ENCODE measurements at regions not wholly inside any gene's neighbourhood (a gene's known extent, or its start where the extent isn't known, plus 50 kb on each side); places are given as distances from the start of the nearest gene placed in this dataset.
"Not testable (repeated sequence)": the region's sequence is repeated elsewhere in the genome, so short reads cannot be mapped to it uniquely, and the experiment has no call there.

DNA sequence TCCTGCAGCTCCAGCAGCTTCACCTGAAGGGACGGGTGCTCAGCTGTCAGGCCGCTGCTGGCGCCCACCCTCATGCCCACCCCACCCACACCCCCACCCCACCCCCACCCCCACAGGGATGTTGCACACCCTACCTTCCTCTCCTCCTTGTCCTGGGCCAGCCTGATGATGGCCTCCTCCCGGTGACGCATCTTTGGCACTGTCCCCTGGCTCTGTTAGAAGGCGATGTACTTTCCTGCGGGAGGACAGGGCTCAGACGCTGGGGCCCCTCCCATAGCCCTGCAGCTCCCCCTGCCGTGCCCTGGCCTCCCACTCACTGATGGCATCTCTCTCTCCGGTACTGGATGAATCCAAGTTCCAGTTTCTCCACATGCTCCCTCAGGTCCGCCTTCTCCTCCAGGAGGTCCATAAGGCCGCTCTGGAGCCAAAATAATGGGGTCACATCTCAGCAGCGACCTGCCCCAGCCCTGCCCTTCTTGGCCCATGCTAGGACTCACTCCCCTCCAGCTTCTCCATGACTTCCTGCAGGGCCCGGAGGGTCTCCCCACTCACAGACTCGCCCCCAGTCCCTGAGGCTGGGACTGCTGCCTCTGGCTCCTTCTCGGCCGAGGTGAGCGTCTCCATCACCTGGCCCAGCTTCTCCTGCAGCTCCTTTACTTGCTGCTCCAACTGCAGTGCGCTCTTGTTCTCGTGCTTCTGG lies 55.2 kb downstream of the GOLGA8B start:
- H3K4ac ChIP-seq (replicated peaks; ENCODE audit: insufficient read length, low read depth, low read length); H3K27ac ChIP-seq (ENCODE audit: low read depth, low read length); H3K18ac ChIP-seq (ENCODE audit: extremely low read depth, low read length); H3K4me1 ChIP-seq (replicated peaks in 1 of 4; ENCODE audit: control insufficient read depth in 3 of 4, insufficient read depth in 4 of 4, low read length in 3 of 4); H4K20me1 ChIP-seq (replicated peaks in 1 of 2; ENCODE audit: control insufficient read depth in 1 of 2, insufficient read depth in 2 of 2, low read length in 2 of 2); H2BK15ac ChIP-seq (ENCODE audit: low read length); H3K56ac ChIP-seq (replicated peaks; ENCODE audit: insufficient read length, low read depth, low read length); H3K23me2 ChIP-seq (ENCODE audit: low read depth, low read length); H2BK5ac ChIP-seq (ENCODE audit: low read depth, low read length); H2BK120ac ChIP-seq (replicated peaks; ENCODE audit: low read depth, low read length); H2BK20ac ChIP-seq (ENCODE audit: low read length); H3K27me3 ChIP-seq (replicated peaks in 1 of 4; ENCODE audit: control insufficient read depth in 3 of 4, extremely low read depth in 1 of 4, insufficient read depth in 3 of 4, low read length in 3 of 4); H3K4me2 ChIP-seq (ENCODE audit: insufficient read depth in 1 of 2, low read depth in 2 of 2, low read length in 2 of 2); CTCF ChIA-PET (ENCODE audit: partially characterized antibody); H3K36me3 ChIP-seq (ENCODE audit: control insufficient read depth in 2 of 4, insufficient read depth in 4 of 4, low read length in 3 of 4); H3K79me2 ChIP-seq (ENCODE audit: control insufficient read depth in 1 of 2, insufficient read depth in 2 of 2, low read length in 2 of 2); H3K79me1 ChIP-seq (ENCODE audit: low read depth, low read length); H3K14ac ChIP-seq (ENCODE audit: insufficient read length); H4K8ac ChIP-seq (ENCODE audit: extremely low read depth, insufficient read depth, low read length); POLR2A ChIA-PET (ENCODE audit: partially characterized antibody); DNase-seq (ENCODE audit: low read depth in 1 of 2, low spot score in 2 of 2); H2AK5ac ChIP-seq (ENCODE audit: low read depth, low read length); H2AFZ ChIP-seq (ENCODE audit: low read length); H3K4me3 ChIP-seq (ENCODE audit: extremely low read depth in 1 of 4, insufficient read depth in 2 of 4, low read depth in 3 of 4, low read length in 4 of 4); H2BK12ac ChIP-seq (ENCODE audit: low read depth, low read length); H4K5ac ChIP-seq (ENCODE audit: insufficient read length, low read depth, low read length); FAIRE-seq; H3K9me3 ChIP-seq (ENCODE audit: insufficient read depth in 2 of 2, low read depth in 1 of 2, low read length in 1 of 2); H3K9ac ChIP-seq (replicated peaks in 1 of 4; ENCODE audit: extremely low read depth in 1 of 4, low read depth in 3 of 4, low read length in 3 of 4); H3K23ac ChIP-seq (ENCODE audit: insufficient read length); H4K91ac ChIP-seq (replicated peaks; ENCODE audit: insufficient read length, low read length): not testable (repeated sequence)
- no CpG with 5 or more reads among the region's 20 CpGs for WGBS, 2 experiments (ENCODE audit: extremely low coverage in 1 of 2, insufficient coverage in 1 of 2, insufficient read length in 1 of 2, insufficient replicate concordance in 2 of 2, low coverage in 1 of 2, low lambda C conversion rate in 2 of 2, missing lambda C conversion rate in 1 of 2)

GRCh38 chr15:34527641-34528040 lies 55.8 kb downstream of the GOLGA8B start:
- H2BK20ac ChIP-seq (ENCODE audit: low read length); H2BK5ac ChIP-seq (ENCODE audit: low read depth, low read length); H3K36me3 ChIP-seq (ENCODE audit: control insufficient read depth in 2 of 4, insufficient read depth in 4 of 4, low read length in 3 of 4); H3K27ac ChIP-seq (ENCODE audit: low read depth, low read length); H3K4ac ChIP-seq (replicated peaks; ENCODE audit: insufficient read length, low read depth, low read length); H2BK120ac ChIP-seq (replicated peaks; ENCODE audit: low read depth, low read length); H3K4me2 ChIP-seq (ENCODE audit: insufficient read depth in 1 of 2, low read depth in 2 of 2, low read length in 2 of 2); CTCF ChIA-PET (ENCODE audit: partially characterized antibody); H2AK5ac ChIP-seq (ENCODE audit: low read depth, low read length); H4K20me1 ChIP-seq (replicated peaks in 1 of 2; ENCODE audit: control insufficient read depth in 1 of 2, insufficient read depth in 2 of 2, low read length in 2 of 2); H3K23me2 ChIP-seq (ENCODE audit: low read depth, low read length); H4K91ac ChIP-seq (replicated peaks; ENCODE audit: insufficient read length, low read length); H2BK15ac ChIP-seq (ENCODE audit: low read length); DNase-seq (ENCODE audit: low read depth in 1 of 2, low spot score in 2 of 2); H3K79me1 ChIP-seq (ENCODE audit: low read depth, low read length); H3K9me3 ChIP-seq (ENCODE audit: insufficient read depth in 2 of 2, low read depth in 1 of 2, low read length in 1 of 2); H3K4me3 ChIP-seq (ENCODE audit: extremely low read depth in 1 of 4, insufficient read depth in 2 of 4, low read depth in 3 of 4, low read length in 4 of 4); H3K79me2 ChIP-seq (ENCODE audit: control insufficient read depth in 1 of 2, insufficient read depth in 2 of 2, low read length in 2 of 2); H4K5ac ChIP-seq (ENCODE audit: insufficient read length, low read depth, low read length); H3K27me3 ChIP-seq (replicated peaks in 1 of 4; ENCODE audit: control insufficient read depth in 3 of 4, extremely low read depth in 1 of 4, insufficient read depth in 3 of 4, low read length in 3 of 4); H3K18ac ChIP-seq (ENCODE audit: extremely low read depth, low read length); POLR2A ChIA-PET (ENCODE audit: partially characterized antibody); H4K8ac ChIP-seq (ENCODE audit: extremely low read depth, insufficient read depth, low read length); H2AFZ ChIP-seq (ENCODE audit: low read length); H3K9ac ChIP-seq (replicated peaks in 1 of 4; ENCODE audit: extremely low read depth in 1 of 4, low read depth in 3 of 4, low read length in 3 of 4); FAIRE-seq; H2BK12ac ChIP-seq (ENCODE audit: low read depth, low read length); H3K14ac ChIP-seq (ENCODE audit: insufficient read length); H3K56ac ChIP-seq (replicated peaks; ENCODE audit: insufficient read length, low read depth, low read length); H3K23ac ChIP-seq (ENCODE audit: insufficient read length); H3K4me1 ChIP-seq (replicated peaks in 1 of 4; ENCODE audit: control insufficient read depth in 3 of 4, insufficient read depth in 4 of 4, low read length in 3 of 4): not testable (repeated sequence)
- WGBS, 2 experiments (ENCODE audit: extremely low coverage in 1 of 2, insufficient coverage in 1 of 2, insufficient read length in 1 of 2, insufficient replicate concordance in 2 of 2, low coverage in 1 of 2, low lambda C conversion rate in 2 of 2, missing lambda C conversion rate in 1 of 2): no CpG with 5 or more reads among the region's 13 CpGs

Data from H1 (cell line).